H9 (cell line): ENCODE measurements at regions not wholly inside any gene's neighbourhood (a gene's known extent, or its start where the extent isn't known, plus 50 kb on each side); places are given as distances from the start of the nearest gene placed in this dataset.
A peak's percentile ranks its signal among the peaks of the same experiment; 100 is the strongest.

Experiments
- DNase-seq: peaks from one replicate; pipeline ENCODE4 v3.0.0-alpha.2; 2017
- H2AFZ ChIP-seq: one replicate; pipeline ENCODE4 v1.6.1; 2013; ENCODE audit warnings: mild to moderate bottlenecking, low read length, control low read depth, moderate library complexity
- H2AK5ac ChIP-seq: 2 replicates; pipeline ENCODE4 v1.6.1; 2013; ENCODE audit warnings: low read length, control low read depth, mixed read lengths; ENCODE audit not compliant: insufficient read length
- H2BK120ac ChIP-seq: one replicate; pipeline ENCODE4 v1.6.1; 2013; ENCODE audit warnings: low read depth, mild to moderate bottlenecking, low read length, control low read depth, inconsistent platforms; ENCODE audit not compliant: poor library complexity, severe bottlenecking
- H2BK12ac ChIP-seq: 2 replicates; pipeline ENCODE4 v1.6.1; 2013; ENCODE audit warnings: low read length, control low read depth, mixed read lengths, low read depth; ENCODE audit not compliant: insufficient read length
- H2BK15ac ChIP-seq: 2 replicates; pipeline ENCODE4 v1.6.1; 2013; ENCODE audit warnings: low read depth, low read length, control low read depth
- H2BK20ac ChIP-seq: one replicate; pipeline ENCODE4 v1.6.1; 2013; ENCODE audit warnings: low read depth, mild to moderate bottlenecking, low read length, control low read depth, inconsistent platforms; ENCODE audit not compliant: poor library complexity, severe bottlenecking
- H2BK5ac ChIP-seq: 2 replicates; pipeline ENCODE4 v1.6.1; 2013; ENCODE audit warnings: low read length, control low read depth, mixed read lengths; ENCODE audit not compliant: insufficient read length
- H3K14ac ChIP-seq: 2 replicates; pipeline ENCODE4 v1.6.1; 2013; ENCODE audit warnings: low read length, control low read depth; ENCODE audit not compliant: insufficient read depth
- H3K18ac ChIP-seq: 2 replicates; pipeline ENCODE4 v1.6.1; 2013; ENCODE audit warnings: low read depth, mild to moderate bottlenecking, mixed read lengths, low read length, control low read depth; ENCODE audit not compliant: insufficient read length
- H3K23ac ChIP-seq: 2 replicates; pipeline ENCODE4 v1.6.1; 2013; ENCODE audit warnings: low read length, control low read depth, mixed read lengths, low read depth; ENCODE audit not compliant: insufficient read length
- H3K23me2 ChIP-seq: 2 replicates; pipeline ENCODE4 v1.6.1; 2013; ENCODE audit warnings: low read depth, mild to moderate bottlenecking, mixed read lengths, low read length, control low read depth; ENCODE audit not compliant: insufficient read length, poor library complexity, severe bottlenecking
- H3K27ac ChIP-seq: 2 replicates; pipeline ENCODE4 v1.5.1; 2013; ENCODE audit warnings: low read length, control low read depth, mixed read lengths, low read depth; ENCODE audit not compliant: insufficient read length
- H3K27me3 ChIP-seq: 2 replicates; pipeline ENCODE4 v1.6.1; 2013; ENCODE audit warnings: low read length, control low read depth, inconsistent platforms; ENCODE audit not compliant: insufficient read depth
- H3K4ac ChIP-seq: 2 replicates; pipeline ENCODE4 v1.6.1; 2013; ENCODE audit warnings: low read depth, mild to moderate bottlenecking, control low read depth, inconsistent platforms, low read length, moderate library complexity
- H3K4me1 ChIP-seq: 2 replicates; pipeline ENCODE4 v1.6.1; 2013; ENCODE audit warnings: low read length, control low read depth, inconsistent platforms; ENCODE audit not compliant: insufficient read depth
- H3K4me2 ChIP-seq: 2 replicates; pipeline ENCODE4 v1.6.1; 2013; ENCODE audit warnings: low read length, control low read depth, mixed read lengths; ENCODE audit not compliant: insufficient read length, insufficient read depth
- H3K56ac ChIP-seq: 2 replicates; pipeline ENCODE4 v1.6.1; 2013; ENCODE audit warnings: low read depth, mild to moderate bottlenecking, mixed read lengths, low read length, control low read depth; ENCODE audit not compliant: insufficient read length
- H3K79me1 ChIP-seq: 2 replicates; pipeline ENCODE4 v1.6.1; 2013; ENCODE audit warnings: low read depth, mild to moderate bottlenecking, moderate library complexity, low read length, control low read depth, inconsistent platforms; ENCODE audit not compliant: insufficient read depth, poor library complexity, severe bottlenecking
- H3K79me2 ChIP-seq: 2 replicates; pipeline ENCODE4 v1.6.1; 2013; ENCODE audit warnings: low read length, control low read depth, inconsistent platforms; ENCODE audit not compliant: insufficient read depth
- H3K9ac ChIP-seq: 2 replicates; pipeline ENCODE4 v1.6.1; 2013; ENCODE audit warnings: low read length, control low read depth, mixed read lengths; ENCODE audit not compliant: insufficient read length; ENCODE audit errors: extremely low read depth
- H3K9me3 ChIP-seq: one replicate; pipeline ENCODE4 v1.6.1; 2013; ENCODE audit warnings: low read depth, low read length, inconsistent platforms; ENCODE audit not compliant: control insufficient read depth
- H3T11ph ChIP-seq: one replicate; pipeline ENCODE4 v1.6.1; 2013; ENCODE audit warnings: mild to moderate bottlenecking, low read length, control low read depth, inconsistent platforms
- H4K20me1 ChIP-seq: one replicate; pipeline ENCODE4 v1.6.1; 2013; ENCODE audit not compliant: control insufficient read depth, insufficient read length, insufficient read depth
- H4K5ac ChIP-seq: 2 replicates; pipeline ENCODE4 v1.6.1; 2013; ENCODE audit warnings: low read depth, mild to moderate bottlenecking, mixed read lengths, low read length, control low read depth; ENCODE audit not compliant: insufficient read length
- H4K8ac ChIP-seq: replicated peaks from 2 replicates; pipeline ENCODE4 v1.6.1; 2013; ENCODE audit warnings: low read length, control low read depth, mixed read lengths, low read depth; ENCODE audit not compliant: insufficient read length
- H4K91ac ChIP-seq: 2 replicates; pipeline ENCODE4 v1.6.1; 2013; ENCODE audit warnings: low read depth, mild to moderate bottlenecking, moderate library complexity, mixed read lengths, low read length, control low read depth; ENCODE audit not compliant: insufficient read length
- H3K27ac Mint-ChIP-seq, 3 experiments: 2 replicates in 2 of 3; 3 replicates in 1 of 3; pipeline ENCODE4 v1.8.0; 2020 to 2021; ENCODE audit warnings: mixed read lengths in 3 of 3, mild to moderate bottlenecking in 1 of 3, moderate library complexity in 1 of 3
- H3K27me3 Mint-ChIP-seq: 2 replicates; pipeline ENCODE4 v1.8.0; 2021; ENCODE audit warnings: low read depth, mild to moderate bottlenecking, moderate library complexity, mixed read lengths
- H3K36me3 Mint-ChIP-seq, 3 experiments: 2 replicates in 2 of 3; 3 replicates in 1 of 3; pipeline ENCODE4 v1.8.0; 2020 to 2021; ENCODE audit warnings: low read depth in 3 of 3, mixed read lengths in 3 of 3; ENCODE audit not compliant: insufficient read depth in 1 of 3
- H3K4me1 Mint-ChIP-seq, 2 experiments: 2 replicates each; pipeline ENCODE4 v1.8.0; 2020; ENCODE audit warnings: mixed read lengths in 2 of 2
- H3K4me3 Mint-ChIP-seq, 2 experiments: 2 replicates in 1 of 2; 3 replicates in 1 of 2; pipeline ENCODE4 v1.8.0; 2020 to 2021; ENCODE audit warnings: mild to moderate bottlenecking in 2 of 2, mixed read lengths in 2 of 2, moderate library complexity in 1 of 2
- H3K9me3 Mint-ChIP-seq, 2 experiments: 2 replicates in 1 of 2; 3 replicates in 1 of 2; pipeline ENCODE4 v1.8.0; 2020; ENCODE audit warnings: mild to moderate bottlenecking in 2 of 2, mixed read lengths in 2 of 2, moderate library complexity in 1 of 2
- WGBS: extraction: QIAGEN DNeasy Blood & Tissue Kit; methylation state at CpG from one replicate; pipeline ENCODE4 v1.1.7; 2013; ENCODE audit warnings: missing lambda C conversion rate, low lambda C conversion rate, mixed read lengths; ENCODE audit not compliant: insufficient read length; ENCODE audit errors: extremely low coverage; 5-methylcytosine and 5-hydroxymethylcytosine counted together
- TF ChIP-seq, protein P1 (sequence below): fragments of 200-600 bp; sonication (generic); conservative IDR thresholded peaks from 3 replicates; pipeline ENCODE4 v1.8.0; 2021; ENCODE audit warnings: antibody characterized with exemption, mild to moderate bottlenecking

DNA sequence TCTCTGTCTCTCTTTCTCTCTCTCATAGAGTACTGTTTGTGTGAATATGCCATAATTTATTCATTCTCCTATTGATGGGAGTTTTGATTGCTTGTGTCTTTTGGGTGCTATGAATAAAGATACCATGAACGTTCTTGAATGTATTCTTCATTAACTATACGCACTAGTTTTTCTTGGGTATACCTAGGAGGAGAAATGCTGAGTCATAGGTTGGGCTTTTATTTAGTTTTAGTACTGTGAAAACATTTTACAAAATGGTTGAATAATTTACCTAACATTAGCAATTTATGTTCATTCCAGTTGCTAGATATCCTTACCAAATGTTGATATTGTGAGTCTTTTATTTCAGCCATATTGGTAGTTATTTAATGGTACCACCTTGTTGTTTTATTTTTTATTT, 192.5 kb downstream of the NPR3 start:
- no CpG with 5 or more reads among the region's 2 CpGs for WGBS
- TF ChIP-seq, protein P1, sequence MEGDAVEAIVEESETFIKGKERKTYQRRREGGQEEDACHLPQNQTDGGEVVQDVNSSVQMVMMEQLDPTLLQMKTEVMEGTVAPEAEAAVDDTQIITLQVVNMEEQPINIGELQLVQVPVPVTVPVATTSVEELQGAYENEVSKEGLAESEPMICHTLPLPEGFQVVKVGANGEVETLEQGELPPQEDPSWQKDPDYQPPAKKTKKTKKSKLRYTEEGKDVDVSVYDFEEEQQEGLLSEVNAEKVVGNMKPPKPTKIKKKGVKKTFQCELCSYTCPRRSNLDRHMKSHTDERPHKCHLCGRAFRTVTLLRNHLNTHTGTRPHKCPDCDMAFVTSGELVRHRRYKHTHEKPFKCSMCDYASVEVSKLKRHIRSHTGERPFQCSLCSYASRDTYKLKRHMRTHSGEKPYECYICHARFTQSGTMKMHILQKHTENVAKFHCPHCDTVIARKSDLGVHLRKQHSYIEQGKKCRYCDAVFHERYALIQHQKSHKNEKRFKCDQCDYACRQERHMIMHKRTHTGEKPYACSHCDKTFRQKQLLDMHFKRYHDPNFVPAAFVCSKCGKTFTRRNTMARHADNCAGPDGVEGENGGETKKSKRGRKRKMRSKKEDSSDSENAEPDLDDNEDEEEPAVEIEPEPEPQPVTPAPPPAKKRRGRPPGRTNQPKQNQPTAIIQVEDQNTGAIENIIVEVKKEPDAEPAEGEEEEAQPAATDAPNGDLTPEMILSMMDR = no peak

More for the DNA sequence above, 192.5 kb downstream of the NPR3 start:
- Histone ChIP-seq H3K79me1 (no peaks in the 10 kb centered on the region), H3K79me2 (no peaks in the 10 kb centered on the region), H3T11ph (no peak overlapping the region), H3K27ac (no peak overlapping the region), H2AK5ac (no peak overlapping the region), H2BK5ac (no peak overlapping the region), H2BK20ac (no peak overlapping the region), H4K91ac (no peak overlapping the region), H3K18ac (no peak overlapping the region), H2BK120ac (no peak overlapping the region), H3K14ac (no peak overlapping the region), H3K56ac (no peak overlapping the region), H2BK12ac (no peak overlapping the region), H3K9me3 (no peaks in the 10 kb centered on the region), H3K9ac (no peak overlapping the region), H3K4me1 (no peaks in the 10 kb centered on the region), H3K23me2 (no peaks in the 10 kb centered on the region), H3K4ac (no peak overlapping the region), H3K4me2 (no peak overlapping the region), H3K27me3 (no peaks in the 10 kb centered on the region), H4K8ac (no peak overlapping the region), H2BK15ac (no peak overlapping the region), H4K20me1 (no peaks in the 10 kb centered on the region), H3K23ac (no peak overlapping the region), H2AFZ (no peak overlapping the region), H4K5ac (no peak overlapping the region)
- no peak for DNase-seq
- no peaks in the 10 kb centered on the region; the same call in 1 of the 2 replicates for H3K27me3 Mint-ChIP-seq
- H3K27ac Mint-ChIP-seq = 0 out of 7 replicates have a peak overlapping the region, but pooled peaks of 1 of the 3 experiments have one; percentile 65
- no peaks in the 10 kb centered on the region for H3K4me1 Mint-ChIP-seq
- H3K9me3 Mint-ChIP-seq = peaks cover 23% of the 10 kb centered on the region in 2 experiments
- H3K36me3 Mint-ChIP-seq = peaks cover 0 to 7% (median 4%) of the 10 kb centered on the region in 3 experiments
- H3K4me3 Mint-ChIP-seq = no peak overlapping the region
